BE2C (cell line): ENCODE measurements at regions not wholly inside any gene's neighbourhood (a gene's known extent, or its start where the extent isn't known, plus 50 kb on each side); places are given as distances from the start of the nearest gene placed in this dataset.

Source experiments
- DNase-seq: peaks from one replicate; pipeline ENCODE4 v3.0.0-alpha.2; 2020
- H3K27me3 ChIP-seq: fragments of 250-450 bp; sonication (Bioruptor Pico); 2 replicates; pipeline ENCODE4 v1.5.1; 2020; ENCODE audit warnings: mild to moderate bottlenecking
- H3K36me3 ChIP-seq: fragments of 250-450 bp; sonication (Bioruptor Pico); 2 replicates; pipeline ENCODE4 v1.5.1; 2020; ENCODE audit warnings: mild to moderate bottlenecking
- H3K4me1 ChIP-seq: fragments of 250-450 bp; sonication (Bioruptor Pico); 2 replicates; pipeline ENCODE4 v1.5.1; 2020
- H3K4me3 ChIP-seq: 2 replicates; pipeline ENCODE4 v1.5.1; 2011; ENCODE audit warnings: low read depth, low read length
- H3K9me3 ChIP-seq: fragments of 250-450 bp; sonication (Bioruptor Pico); 2 replicates; pipeline ENCODE4 v1.5.1; 2020
- TF ChIP-seq, protein P1 (sequence below): IDR thresholded peaks from 2 replicates; pipeline ENCODE4 v1.5.1; 2012; ENCODE audit warnings: mild to moderate bottlenecking, low read depth, low read length

DNA sequence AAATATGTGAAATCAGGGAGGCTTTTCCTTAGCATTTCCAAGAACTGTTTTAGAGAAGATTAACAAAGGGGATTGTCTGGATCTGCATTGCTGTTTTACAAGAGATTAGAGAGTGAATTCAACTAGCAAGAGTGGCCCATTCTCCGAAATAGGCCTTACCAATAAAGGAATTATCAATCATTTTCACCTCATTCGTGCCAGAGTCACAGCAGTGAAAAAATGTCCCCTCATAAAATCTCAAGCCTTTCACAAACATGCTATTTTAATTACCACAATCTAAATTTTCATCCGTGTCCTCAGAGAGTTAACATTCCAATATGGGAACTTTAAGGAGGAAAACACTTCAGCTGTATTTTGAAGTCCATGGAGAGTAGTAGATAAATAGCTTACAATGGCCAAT, 979.6 kb downstream of the RPA4 start:
- H3K9me3 ChIP-seq, result no peaks in the 10 kb centered on the region
- H3K4me3 ChIP-seq, result no peak overlapping the region
- H3K27me3 ChIP-seq, result no peaks in the 10 kb centered on the region
- no peaks in the 10 kb centered on the region for H3K36me3 ChIP-seq
- DNase-seq, result no peak
- no peaks in the 10 kb centered on the region for H3K4me1 ChIP-seq
- TF ChIP-seq, protein P1, sequence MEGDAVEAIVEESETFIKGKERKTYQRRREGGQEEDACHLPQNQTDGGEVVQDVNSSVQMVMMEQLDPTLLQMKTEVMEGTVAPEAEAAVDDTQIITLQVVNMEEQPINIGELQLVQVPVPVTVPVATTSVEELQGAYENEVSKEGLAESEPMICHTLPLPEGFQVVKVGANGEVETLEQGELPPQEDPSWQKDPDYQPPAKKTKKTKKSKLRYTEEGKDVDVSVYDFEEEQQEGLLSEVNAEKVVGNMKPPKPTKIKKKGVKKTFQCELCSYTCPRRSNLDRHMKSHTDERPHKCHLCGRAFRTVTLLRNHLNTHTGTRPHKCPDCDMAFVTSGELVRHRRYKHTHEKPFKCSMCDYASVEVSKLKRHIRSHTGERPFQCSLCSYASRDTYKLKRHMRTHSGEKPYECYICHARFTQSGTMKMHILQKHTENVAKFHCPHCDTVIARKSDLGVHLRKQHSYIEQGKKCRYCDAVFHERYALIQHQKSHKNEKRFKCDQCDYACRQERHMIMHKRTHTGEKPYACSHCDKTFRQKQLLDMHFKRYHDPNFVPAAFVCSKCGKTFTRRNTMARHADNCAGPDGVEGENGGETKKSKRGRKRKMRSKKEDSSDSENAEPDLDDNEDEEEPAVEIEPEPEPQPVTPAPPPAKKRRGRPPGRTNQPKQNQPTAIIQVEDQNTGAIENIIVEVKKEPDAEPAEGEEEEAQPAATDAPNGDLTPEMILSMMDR, result no peak

- TF ChIP-seq, protein P1, result no peak
- Histone ChIP-seq H3K4me1 (no peaks in the 10 kb centered on the region), H3K27me3 (no peaks in the 10 kb centered on the region), H3K36me3 (no peaks in the 10 kb centered on the region), H3K9me3 (no peaks in the 10 kb centered on the region), H3K4me3 (no peak overlapping the region)
- DNase-seq, result no peak
These were observed 983.6 kb downstream of the RPA4 start for GRCh38 chrX:97867266-97867665.

DNA sequence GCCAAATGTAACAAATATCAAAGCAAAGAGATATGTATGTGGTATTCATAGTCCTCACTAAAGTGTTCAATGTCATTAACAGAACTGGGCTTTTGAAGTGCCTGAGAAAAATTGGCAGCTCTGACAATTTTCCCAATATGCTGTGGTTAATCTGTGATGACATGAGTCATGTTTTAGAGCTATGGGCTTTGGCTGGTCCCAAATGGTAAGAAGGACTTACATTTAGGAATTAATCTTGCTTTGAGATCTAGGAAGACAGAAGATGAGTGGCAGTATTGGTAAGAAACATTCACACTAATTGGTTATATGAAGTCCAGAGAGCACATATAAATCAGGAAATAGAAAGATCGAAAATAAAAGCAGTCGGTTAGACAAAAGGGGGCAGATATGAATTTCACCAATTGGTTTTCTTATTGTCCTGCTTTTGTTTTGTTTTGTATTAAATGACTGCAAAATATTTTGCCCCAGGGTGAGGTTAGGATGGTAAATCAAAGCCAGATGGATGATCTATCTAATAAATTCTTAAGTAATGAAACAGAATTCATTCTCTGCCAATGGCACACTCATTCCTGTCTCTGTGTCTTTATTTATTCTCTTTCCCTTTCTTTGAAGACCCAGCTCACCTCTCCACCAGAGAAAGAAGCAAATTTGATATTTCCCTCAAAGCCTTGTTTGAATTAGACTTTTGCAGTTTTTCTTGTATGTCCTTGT, 993.1 kb downstream of the RPA4 start:
- Histone ChIP-seq H3K4me1 (no peaks in the 10 kb centered on the region), H3K9me3 (no peaks in the 10 kb centered on the region), H3K4me3 (no peak overlapping the region), H3K27me3 (no peaks in the 10 kb centered on the region), H3K36me3 (no peaks in the 10 kb centered on the region)
- TF ChIP-seq, protein P1, result no peak
- no peak for DNase-seq

DNA sequence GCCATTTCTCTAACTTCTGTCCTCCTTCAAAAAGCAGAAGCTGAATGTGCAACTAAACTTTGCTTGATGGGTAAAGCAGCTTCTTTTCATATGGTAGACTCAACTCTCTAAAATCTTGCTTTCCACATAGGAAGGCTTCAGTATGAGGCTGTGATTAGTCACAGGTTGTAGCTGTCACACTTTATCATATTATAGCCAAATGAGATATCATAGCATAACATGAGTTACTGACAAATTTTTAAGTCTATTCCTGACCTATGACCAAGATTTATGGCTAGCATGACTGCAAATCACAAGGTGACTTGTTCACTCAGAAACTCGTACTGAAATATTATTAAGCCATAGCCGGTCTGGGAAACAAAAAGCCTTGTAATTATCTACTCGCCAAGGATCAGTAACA, 998.6 kb downstream of the RPA4 start:
- no peaks in the 10 kb centered on the region for H3K27me3 ChIP-seq
- DNase-seq, result no peak

DNA sequence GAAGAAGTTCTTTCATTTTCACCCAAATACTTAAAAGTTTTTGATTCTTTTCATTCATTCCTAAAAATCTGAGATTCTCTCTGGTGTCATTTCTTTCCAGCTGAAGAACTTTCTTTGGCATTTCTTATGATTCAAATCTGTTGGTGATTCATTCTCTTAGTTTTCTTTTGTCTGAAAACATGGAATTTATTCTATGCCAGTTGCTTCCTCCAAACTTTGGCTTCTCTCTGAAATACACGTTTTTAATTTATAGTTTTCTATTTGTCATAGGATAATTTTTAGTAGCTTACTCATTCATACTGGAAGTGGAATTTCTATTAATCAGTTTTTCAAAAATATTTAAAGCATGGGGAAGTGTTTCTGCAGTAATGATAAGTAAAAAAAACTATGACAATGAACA, 1012.0 kb downstream of the RPA4 start:
- Histone ChIP-seq H3K36me3 (no peaks in the 10 kb centered on the region), H3K4me1 (no peaks in the 10 kb centered on the region), H3K27me3 (no peaks in the 10 kb centered on the region), H3K9me3 (no peaks in the 10 kb centered on the region), H3K4me3 (no peak overlapping the region)
- TF ChIP-seq, protein P1, result no peak
- DNase-seq, result no peak

More for the DNA sequence above, 998.6 kb downstream of the RPA4 start:
- Histone ChIP-seq H3K4me1 (no peaks in the 10 kb centered on the region), H3K9me3 (no peaks in the 10 kb centered on the region), H3K4me3 (no peak overlapping the region), H3K36me3 (no peaks in the 10 kb centered on the region)
- TF ChIP-seq, protein P1, result no peak

DNA sequence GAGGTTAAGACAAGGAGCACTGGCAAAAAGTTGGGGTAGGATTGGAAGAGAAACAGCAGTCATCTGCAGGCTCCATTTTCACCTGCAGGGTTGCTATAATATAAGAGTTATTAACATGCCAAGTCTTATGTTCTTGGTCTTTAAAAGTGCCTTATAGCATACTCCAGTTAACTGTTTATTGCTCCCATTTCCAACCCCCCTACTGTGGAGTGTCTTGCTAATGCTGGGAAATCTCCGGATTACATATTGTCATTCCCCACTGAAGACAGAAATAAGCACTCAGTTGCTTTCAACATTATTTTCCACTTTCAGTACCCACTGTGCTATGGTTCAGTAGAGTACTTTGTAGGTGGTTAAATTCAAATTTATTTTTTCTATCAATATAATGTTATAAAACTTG, 1014.3 kb downstream of the RPA4 start:
- DNase-seq, result no peak
- Histone ChIP-seq H3K4me1 (no peaks in the 10 kb centered on the region), H3K4me3 (no peak overlapping the region), H3K9me3 (no peaks in the 10 kb centered on the region), H3K36me3 (no peaks in the 10 kb centered on the region), H3K27me3 (no peaks in the 10 kb centered on the region)
- TF ChIP-seq, protein P1, result no peak
